Stimulated activated CD4-positive, alpha-beta T cell treated with anti-CD3 and anti-CD28 coated beads, Interleukin-12 subunit alpha, Interleukin-12 subunit beta, amount 100 ng/mL, for 48 hours (primary cell): ENCODE measurements at regions not wholly inside any gene's neighbourhood (a gene's known extent, or its start where the extent isn't known, plus 50 kb on each side); places are given as distances from the start of the nearest gene placed in this dataset.
"Not testable (repeated sequence)": the region's sequence is repeated elsewhere in the genome, so short reads cannot be mapped to it uniquely, and the experiment has no call there.

Experiments
- DNase-seq, 3 donors: peaks; one replicate each; pipeline ENCODE4 v3.0.0-alpha.2; 2020; ENCODE audit warnings: low read depth in 2 of 3, low spot score in 1 of 3

DNA sequence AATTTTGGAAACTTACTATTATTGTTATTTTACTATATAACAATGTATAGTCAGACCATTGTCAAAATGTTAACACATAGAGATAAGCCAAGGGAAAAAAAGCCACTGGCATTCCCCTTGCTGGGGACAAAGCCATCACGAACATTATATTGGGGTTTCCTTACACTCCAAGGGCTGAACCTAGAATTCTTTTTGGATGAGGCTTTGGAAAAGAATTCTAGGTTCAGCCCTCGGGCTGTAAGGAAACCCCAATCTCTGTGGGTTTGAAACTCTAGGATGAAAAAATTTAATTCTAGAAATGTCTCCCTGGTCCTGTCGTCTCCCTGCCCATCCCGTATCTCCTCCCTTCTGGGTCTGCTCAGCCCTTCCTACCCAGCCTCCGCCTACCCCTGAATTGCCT, 67.0 kb upstream of the SMAD6 start:
- no peak for DNase-seq

DNA sequence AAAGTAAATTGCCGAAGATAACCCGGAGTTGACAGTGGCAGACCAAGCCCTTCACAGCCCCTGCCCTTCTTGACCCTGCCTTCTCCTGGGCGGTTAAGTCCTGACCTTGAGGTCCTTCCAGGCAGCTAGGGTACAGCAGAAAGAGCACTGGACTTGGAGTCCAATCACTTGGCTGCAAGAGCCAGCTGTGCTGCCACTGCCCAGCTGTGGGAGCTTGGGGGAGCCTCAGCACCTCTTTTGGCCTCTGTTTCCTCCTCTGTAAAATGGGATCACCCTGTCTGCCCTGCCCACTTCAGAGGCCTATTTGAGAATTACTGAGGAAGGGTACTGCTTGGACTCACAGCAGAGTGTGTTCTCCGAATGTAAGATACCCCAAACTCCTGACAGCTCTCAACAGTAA, 66.2 kb upstream of the SMAD6 start:
- DNase-seq, result no peak

DNA sequence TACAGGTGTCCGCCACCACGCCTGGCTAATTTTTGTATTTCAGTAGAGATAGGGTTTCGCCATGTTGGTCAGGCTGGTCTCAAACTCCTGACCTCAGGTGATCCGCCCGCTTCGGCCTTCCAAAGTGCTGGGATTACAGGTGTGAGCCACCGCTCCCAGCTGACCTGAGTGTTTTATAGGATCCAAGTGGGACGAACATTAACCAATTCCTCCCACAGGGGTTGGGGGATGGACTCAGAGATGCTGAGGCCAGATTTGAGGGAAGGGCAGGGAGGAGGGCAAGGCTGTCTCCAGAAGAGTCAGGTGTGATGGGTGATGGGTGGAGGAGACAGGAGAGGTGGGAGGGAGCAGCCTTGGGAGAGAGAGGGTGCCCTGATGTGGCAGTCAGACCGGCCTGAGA, 65.0 kb upstream of the SMAD6 start:
- not testable (repeated sequence) for DNase-seq

DNA sequence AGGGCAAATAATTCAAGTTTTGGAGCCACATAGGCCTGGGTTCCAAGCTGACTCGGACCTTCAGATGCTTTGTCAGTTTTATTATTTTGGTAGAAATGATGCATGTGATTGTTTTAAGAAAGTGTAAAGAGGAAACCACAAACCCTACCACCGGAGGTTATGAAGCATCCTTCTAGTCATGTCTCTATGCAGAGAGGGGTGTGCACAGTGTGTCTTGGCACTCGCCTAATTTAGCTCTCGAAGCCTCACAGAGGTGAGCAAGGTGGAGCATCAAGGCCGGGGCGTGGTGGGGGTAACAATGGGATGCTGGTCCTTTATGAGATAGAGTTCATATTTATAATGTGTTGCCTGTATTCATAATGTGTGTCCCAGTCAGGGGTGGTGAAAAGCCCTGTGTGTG, 63.7 kb upstream of the SMAD6 start:
- no peak for DNase-seq

DNA sequence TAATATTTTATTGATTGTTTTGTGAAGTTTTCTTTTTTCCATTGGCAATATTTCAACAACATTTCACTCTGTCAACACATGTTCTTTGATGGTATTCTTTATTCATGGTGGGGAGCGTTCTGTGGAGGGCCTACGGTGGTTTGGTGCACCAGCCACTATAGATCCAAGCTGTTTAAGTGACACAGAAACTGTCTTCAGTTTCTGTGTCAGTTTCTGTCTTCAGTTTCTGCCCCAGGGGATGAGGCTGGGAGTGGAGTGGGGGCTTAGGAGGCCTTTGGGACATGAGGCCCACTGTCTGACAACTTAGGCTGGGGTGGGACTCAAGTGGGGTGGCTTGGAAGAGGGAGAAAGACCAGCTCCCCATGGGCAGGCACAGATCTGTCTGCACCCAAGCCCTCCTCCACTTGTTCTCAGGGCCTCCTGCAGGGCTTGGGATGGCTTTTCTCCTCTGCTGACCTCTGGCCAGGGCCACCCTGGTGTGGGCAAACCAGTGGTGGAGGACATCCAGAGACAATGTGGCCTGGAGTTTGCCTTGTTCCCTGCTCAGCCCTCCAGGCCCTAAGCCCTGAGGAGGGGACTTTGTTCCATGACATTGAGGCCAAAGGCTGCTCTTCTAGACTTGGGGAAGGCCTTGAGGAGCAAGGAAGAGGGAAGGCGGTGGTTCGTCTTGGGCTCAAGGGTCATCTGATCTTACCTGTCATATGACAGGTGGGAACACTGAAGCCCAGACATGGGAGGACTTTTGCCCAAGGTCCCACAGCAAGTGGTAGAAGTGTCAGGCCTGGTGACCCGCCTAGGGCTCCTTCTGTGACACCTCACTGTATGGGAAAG, 60.3 kb upstream of the SMAD6 start:
- no peak for DNase-seq

DNA sequence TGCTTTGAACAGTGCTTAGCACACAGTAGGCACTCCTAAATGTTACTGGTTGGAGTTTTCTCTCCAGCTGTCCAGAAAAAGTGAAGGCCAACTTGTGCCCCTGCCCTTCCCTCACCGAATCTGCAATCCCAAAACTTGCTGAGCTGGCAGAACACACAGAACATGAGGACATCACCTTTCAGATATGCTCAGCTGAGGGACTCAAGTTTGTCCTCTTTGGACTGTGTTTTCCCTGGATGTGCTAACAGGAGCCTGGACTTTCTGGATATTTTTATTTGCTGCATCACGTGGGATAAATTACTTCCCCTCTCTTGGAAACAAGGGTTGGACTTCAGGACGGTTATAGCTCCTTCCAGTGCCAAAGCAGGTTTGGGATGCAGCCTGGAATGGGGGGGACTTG, 59.5 kb upstream of the SMAD6 start:
- DNase-seq, result no peak

DNA sequence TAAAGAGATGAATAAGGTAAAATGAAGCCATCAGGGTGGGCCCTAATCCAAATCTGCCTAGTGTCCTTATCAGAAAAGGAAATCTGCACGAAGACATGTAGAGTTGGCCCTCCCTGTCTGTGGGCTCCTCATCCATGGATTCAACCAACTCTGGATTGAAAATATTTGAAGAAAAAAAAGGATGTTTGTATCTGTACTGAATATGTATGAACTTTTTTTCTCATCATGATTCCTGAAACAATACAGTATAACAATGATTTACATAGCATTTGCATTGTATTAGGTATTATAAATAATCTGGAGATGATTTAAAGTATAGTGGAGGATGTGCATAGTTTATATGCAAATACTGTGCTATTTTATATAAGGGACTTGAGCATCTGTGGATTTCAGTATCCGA, 59.0 kb upstream of the SMAD6 start:
- no peak for DNase-seq

DNA sequence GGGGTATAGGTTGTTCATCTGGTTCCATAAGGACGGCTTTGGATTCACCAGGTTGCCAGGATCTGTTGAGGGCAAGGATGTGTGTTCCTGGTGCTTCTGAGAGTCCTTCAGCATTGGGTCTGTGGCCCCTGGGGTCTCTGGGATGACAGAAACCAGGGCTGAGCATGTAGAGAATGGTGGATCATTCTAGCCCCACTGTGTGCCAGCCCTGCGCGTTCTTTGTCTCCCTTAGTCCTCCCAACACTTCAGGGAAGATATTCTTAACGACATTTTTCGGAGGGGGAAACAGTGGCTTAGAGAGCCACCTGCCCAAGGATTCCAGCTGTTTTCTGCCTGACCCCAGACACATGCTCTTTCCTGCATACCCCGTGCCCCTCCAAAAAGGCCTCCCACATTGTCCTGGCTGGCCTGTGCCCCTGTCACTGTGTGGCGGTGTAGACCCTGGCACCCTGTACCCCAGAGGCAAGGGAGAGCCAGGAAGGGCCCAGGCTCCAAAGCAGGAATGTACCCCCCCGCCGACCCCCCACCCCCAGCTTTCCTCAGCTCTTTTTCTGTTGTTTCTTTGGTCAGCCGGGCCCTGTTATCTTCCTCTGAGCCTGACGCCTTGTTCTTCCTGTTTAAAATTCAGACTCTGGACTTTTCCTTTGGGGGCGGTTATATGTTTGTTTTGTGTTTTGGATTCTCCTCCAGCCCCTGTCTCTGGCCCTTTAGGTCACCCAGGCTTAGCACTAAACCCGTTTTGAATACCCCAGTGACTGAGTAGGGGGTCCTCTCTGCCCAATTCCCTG, 57.8 kb upstream of the SMAD6 start:
- DNase-seq, result no peak

DNA sequence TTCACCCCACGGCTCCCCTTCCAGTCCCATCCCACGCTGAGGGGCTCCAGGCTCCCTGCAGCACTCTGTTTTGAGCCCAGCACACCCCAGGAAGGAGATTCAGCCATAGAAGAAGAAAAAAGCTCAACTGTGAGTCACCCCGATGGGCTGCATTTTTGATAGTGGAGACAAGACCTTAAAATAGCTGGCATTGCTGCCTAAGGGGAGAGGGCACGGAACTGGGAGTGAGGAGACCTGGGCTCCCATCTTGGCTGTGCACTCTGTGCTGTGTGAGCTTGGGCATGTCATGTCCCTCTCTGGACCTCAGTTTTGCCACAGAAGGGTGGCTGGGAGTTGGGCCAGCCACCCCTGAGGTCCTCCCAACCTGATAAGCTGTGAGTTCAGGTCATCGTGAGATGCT, 57.2 kb upstream of the SMAD6 start:
- no peak for DNase-seq

DNA sequence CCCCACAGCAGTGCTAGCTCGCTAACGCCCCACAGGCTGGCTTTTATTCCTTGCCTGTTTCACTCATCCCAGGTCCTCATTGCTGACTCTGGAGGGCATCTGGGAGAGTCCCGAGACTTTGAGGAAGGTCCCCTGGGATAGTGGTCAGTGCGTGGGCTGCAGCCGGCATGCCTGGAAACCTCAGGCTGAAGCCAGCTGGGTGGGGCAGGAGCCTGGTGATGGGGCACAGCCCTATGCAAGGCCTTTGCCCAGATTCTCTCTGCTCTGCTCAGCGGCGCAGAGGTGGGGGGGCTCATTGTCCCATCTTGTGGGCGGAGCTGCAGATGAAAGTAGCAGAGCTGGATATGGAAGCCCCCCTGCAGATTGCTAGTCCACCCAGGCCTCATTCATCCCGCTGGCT, 55.7 kb upstream of the SMAD6 start:
- DNase-seq, result no peak

DNA sequence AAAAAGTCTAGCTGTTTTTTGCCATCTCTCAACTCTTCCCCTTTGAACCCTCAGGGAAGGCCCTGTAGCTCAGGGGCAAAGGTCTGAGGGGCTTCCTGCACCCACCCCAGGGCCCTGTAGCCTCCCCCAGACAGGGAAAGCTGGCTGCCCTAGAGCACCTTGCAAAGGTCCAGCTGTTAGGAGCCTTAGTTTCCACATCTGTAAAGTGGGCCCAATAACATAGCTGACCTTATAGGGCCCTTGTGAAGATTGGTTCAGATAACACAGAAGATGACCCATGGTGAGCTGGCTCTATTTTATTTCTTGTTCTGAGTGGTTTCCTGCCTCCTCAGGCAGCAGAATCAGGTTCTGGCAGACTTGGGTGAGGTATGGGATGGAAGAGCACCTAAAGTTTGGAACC, 55.2 kb upstream of the SMAD6 start:
- DNase-seq, result no peak

DNA sequence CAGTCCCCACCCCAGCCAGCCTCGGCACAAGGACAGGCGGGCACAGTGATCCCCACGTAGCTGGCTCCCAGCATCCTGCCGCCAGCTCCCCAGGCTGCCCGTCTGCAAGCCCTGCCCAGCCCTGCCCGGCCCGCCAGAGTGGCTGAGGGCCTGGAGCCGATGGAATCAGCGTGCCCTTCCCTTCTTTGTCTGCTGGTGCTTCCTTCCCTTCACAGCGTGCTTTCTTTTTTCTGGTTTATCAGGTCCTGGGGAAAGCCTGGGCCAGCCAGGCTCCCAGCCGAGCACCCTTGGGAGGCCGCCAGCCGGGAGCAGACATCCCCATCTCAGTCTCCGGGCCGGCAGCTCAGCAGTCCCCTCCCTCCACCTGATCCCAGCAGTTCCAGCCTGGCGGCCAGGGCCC, 54.7 kb upstream of the SMAD6 start:
- DNase-seq, result no peak

DNA sequence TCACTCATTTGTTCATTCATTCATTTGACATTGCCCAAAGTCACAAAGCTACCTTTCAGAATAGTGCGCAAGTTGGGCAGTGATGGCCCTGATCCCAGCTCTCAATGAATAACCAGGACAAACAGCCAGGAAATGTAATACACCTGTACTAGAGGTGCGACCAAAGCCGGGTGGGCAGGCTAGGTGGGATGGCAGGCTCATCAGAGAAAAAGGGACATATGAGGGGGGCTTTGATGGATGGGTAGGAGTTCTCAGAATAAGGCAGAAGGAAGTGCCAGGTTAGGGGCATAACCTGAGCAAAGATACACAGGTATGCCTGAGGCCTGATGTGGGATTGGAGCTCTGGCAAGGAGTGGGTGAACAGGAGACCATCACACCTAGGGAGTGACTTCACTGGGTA, 53.4 kb upstream of the SMAD6 start:
- DNase-seq, result no peak

DNA sequence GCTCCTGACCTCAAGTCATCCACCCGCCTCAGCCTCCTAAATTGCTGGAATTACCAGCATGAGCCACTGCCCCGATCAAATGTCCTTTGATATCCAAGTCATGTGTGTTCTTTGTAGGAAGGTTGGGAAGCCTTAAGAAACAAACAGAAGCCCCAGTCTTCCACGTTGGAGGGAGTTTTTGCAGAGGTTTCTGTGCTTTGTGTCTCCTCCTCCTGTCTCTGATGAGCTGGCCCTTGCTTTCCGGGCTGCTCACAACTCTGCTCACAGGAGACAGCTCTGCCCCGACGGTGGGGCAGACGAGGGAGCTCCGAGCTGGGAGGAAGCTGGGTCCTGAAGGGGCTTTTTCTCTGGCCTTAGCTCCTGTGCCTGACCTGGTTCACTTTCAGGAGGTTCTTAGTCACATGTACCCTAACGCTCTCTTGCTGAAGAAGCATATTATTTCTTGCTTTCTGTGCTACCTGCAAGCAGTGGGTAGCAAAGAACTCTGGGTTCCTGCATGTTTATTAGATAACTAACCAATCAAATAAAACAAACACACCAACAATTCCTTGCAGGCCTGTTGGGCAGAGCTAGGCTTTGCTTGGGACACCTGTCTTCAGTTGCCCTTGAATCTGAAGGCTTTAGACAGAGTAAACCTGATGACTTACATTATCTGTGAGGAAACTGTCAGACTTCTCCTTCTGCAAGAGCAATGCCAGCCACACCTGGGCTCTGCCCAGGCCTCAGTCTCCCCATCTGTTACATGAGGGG, 52.6 kb upstream of the SMAD6 start:
- no peak for DNase-seq

DNA sequence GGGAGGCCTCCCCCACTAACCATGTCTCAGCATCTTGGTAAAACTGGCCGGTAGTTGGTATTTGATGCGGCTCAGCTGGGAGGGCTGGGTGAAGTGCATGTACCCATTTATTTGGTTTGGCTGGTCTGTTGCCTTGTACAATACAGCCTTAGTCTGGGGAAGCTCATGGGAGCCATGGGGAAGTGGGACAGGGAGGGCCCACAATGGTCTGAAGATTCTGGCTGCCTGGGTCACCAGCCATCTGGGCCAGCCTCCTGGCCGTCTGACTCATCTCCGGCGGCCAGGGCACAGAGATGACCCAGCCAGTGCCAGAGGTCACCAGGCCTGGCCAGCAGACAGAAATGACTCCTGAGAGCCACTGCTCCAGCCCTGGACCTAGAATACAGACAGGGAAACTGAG, 51.6 kb upstream of the SMAD6 start:
- no peak for DNase-seq

DNA sequence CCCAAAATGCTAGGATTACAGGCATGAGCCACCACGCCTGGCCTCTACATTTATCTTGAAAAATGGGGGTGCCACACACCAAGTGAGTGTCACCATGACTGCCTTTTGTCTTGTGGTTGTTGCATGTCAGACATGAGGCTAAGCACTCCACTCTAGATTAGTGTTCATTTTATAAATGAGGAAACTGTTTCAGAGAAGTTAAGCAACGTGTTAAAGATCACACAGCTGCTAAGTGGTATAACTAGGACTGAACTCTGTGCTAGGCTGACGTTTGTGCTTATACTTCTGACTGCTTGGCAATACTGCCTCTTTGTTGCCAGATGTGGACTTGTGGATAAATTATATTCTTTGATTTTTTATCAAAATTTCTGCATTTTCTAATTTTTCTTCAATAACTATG, 50.8 kb upstream of the SMAD6 start:
- DNase-seq, result no peak

DNA sequence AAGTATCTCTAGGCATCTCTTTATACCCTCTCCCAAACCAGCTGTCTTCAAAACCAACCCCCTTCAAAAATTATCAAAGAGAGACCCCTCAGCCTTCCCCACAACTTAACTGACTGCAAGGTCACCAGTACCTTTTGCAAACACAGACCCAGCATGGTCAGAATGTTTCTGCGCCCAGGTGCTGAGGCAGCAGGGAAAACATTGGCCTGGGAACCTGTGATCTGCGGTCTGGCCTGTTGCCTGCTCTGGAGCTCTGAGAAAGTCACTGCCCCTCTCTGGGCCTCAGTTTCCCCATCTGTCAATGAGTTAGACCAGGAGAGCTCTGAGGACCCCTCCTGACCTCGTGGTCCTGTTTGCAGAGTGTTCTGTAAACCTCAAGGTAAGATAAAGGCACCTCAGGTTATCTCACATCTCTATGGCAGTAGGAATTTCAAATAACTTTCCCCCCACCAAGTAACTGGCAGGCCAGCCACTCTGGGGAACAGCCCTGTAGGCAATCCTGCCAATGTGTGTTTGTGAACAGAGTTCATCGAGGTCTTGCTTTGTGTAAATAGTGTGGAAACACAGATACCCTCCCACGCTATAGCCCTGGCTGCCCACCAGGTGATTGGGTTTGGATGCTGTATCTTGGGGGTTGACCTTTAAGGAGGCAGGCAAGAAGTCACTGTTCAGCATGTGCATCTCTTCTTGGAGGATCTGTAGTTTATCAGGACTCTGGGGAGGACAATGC, 50.0 kb upstream of the SMAD6 start:
- no peak for DNase-seq
